HG02571 (cell line): ENCODE measurements at regions not wholly inside any gene's neighbourhood (a gene's known extent, or its start where the extent isn't known, plus 50 kb on each side); places are given as distances from the start of the nearest gene placed in this dataset.

Source experiments
- ATAC-seq: cut with Tn5 transposase; IDR thresholded peaks from one replicate; pipeline ENCODE4 v1.9.1; 2021; ENCODE audit warnings: mild to moderate bottlenecking, moderate library complexity; ENCODE audit not compliant: unreplicated experiment

GRCh38 chr2:120599656-120600055, 136.0 kb upstream of the GLI2 start:
- ATAC-seq, result no peak

- ATAC-seq, result no peak
Measured at GRCh38 chr2:120600335-120600734, 135.3 kb upstream of the GLI2 start.

- no peak for ATAC-seq
Measured at GRCh38 chr2:120600786-120601185, 134.9 kb upstream of the GLI2 start.

DNA sequence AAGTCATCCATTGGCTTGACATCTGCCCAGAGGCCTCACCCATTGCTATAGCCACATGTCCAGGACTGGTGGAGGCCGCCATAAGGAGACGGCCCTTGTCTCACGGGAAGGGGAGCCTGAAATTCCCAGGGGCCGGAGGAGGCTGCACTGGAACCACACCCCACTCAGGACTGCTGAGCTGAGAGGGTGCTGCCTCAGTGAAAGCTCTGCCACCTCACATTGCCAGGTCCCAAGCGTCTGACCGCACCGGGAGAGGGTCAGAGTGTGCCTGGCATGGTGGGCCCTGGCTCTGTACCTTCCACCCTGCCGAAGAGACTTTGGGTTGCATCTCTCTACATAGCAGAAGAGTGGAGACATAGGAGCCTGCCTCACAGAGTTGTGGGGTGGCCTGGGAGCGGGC, 134.1 kb upstream of the GLI2 start:
- ATAC-seq, result no peak

DNA sequence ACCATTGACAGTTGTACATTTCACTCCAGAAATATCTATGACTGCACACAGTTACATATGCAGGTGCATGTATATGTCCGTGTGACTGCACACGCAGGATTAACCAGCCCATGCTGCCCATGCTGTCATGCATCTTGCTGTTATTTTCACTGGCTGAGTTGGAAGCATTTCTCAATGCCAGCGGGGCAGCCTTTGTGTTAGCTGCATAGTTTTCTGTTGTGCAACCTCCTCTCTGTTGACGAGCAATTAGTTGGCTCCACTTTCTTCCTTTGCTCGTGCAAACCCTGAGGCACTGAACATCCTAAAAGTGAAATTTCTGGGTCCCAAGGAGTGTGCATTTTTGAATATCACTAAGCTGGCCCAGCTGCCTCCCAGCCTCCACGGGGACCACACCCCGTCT, 133.4 kb upstream of the GLI2 start:
- no peak for ATAC-seq

- ATAC-seq, result no peak
Measured at GRCh38 chr2:120604767-120605166, 130.9 kb upstream of the GLI2 start.

DNA sequence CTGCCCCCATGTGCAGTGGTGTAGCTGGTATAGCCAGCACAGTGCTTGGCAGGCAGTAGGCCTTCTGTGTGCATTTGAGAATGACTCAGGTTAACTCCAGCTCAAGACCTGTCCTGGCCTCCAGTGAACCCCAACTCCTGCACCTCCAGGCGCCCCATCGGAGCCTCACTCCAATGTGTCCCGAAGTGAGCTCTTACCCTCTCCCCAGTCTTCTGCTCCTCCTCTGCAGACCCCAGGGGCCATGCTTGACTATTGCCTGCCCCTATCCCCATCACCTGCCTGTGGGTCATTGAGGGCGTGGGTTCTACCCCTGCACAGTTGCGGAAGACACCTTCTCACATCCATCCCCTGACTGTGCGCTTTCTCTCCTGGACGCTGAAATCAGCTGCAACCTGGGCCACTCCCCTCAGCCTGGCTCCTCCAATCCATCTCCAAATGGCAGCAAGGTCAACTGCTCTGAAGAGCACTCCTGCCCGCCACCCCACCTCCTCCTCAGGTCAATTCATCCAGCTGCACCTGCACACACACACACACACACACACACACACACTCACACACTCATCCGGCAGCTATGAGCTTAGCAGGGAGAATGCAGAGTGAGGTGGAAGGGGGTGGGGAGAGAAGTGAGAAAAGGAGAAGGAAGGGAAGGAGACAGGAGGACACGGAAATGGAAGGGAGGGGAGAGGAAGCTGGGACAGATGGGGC, 130.3 kb upstream of the GLI2 start:
- no peak for ATAC-seq

DNA sequence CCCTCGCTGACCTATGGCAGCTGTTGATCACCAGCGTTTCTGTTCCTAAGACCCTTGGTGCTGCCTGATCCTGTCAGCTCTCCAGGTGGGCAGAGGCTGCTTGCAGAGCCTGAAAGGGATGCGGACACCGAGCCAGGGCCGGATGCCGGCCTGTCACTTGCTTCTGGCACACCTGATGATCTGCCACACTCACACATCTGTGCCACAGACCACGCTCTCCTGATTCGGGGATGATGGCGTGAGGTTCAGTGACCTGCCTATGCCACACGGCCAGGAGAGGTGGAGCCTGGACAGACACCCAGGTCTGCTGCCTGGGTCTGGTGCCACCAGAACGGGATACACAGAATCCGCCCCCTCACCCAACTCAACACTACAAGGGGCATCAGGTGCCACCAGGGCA, 129.4 kb upstream of the GLI2 start:
- ATAC-seq, result no peak

DNA sequence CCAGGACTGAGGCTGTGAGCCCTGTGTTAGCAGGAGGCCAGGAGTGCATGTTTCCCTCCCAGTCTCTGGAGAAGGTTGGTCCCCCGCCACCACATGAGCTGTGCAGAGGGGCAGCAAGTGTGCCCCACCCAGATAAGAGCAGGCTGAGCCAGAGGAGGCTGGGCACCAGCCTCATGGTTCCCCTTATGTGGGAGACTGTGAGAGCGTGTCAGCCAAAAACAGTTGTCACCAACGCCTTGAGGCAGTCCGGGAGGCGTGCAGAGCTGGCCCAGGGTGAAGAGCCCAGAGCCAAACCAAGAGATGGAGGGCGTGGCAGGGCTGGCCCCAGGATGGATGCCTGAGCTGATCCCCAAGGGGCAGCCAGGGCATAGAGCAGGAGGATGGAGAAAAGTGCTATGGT, 128.7 kb upstream of the GLI2 start:
- no peak for ATAC-seq

- no peak for ATAC-seq
Measured at GRCh38 chr2:120607506-120607905, 128.2 kb upstream of the GLI2 start.

- no peak for ATAC-seq
Measured at GRCh38 chr2:120607996-120608395, 127.7 kb upstream of the GLI2 start.

GRCh38 chr2:120609826-120610395, 125.8 kb upstream of the GLI2 start:
- ATAC-seq, result no peak

DNA sequence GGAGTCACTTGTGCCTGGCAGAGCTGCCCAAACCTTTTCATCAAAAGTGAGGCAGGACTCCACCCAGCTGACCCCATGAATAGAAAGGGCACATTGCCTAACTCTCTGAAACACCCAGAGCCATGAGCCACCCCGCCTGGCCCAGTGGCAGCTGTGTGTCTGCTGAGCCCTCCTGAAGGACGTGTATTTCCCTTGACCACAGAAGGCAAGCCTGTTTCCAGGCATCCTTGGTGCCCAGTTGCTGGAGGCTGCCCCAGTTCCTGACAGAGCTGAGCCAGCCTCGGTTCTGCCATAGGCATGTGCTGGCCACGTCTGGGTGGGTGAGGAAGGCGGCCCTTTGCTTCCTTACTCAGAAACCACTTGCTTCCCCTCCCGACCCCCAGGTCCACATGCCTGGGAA, 124.7 kb upstream of the GLI2 start:
- no peak for ATAC-seq

DNA sequence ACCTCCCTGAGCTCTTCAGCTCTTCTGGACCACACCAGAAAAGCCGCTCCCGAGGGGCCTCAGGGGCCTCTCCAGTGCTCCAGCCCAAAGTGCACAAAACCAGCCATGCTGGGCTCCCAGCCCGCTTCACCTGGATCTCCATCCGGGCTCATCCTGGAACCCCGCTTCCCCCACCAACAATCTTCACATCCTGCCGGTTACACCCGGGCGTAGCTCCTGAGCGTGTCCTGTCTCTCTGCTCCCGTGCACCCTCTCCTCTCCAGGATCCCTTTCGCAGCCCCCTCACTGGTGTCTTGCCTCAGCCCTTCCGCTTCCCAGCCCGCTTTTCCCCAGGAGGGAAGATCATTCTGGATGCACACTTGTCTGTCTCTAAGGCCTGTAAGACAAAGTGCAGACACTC, 123.7 kb upstream of the GLI2 start:
- ATAC-seq, result no peak

GRCh38 chr2:120612471-120612870, 123.2 kb upstream of the GLI2 start:
- no peak for ATAC-seq

DNA sequence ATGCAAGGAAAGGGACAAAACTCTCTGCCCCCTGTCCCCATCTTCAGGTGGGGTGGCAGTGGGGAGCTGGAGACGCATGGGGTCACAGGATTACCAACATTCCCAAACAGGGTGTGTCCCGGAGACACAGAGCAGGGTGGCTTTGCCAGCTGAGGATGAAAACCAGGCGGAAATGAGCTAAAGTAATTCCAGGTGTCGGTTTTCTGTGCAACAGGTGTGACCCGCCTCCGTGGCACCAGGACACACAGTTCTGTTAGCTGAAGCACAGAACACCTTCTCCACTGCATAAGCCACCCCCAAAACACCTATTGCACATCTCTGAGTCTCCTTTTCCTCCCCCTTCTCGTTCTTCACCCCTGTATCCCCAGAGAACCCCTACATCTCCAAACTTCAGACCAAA, 122.7 kb upstream of the GLI2 start:
- ATAC-seq, result no peak

DNA sequence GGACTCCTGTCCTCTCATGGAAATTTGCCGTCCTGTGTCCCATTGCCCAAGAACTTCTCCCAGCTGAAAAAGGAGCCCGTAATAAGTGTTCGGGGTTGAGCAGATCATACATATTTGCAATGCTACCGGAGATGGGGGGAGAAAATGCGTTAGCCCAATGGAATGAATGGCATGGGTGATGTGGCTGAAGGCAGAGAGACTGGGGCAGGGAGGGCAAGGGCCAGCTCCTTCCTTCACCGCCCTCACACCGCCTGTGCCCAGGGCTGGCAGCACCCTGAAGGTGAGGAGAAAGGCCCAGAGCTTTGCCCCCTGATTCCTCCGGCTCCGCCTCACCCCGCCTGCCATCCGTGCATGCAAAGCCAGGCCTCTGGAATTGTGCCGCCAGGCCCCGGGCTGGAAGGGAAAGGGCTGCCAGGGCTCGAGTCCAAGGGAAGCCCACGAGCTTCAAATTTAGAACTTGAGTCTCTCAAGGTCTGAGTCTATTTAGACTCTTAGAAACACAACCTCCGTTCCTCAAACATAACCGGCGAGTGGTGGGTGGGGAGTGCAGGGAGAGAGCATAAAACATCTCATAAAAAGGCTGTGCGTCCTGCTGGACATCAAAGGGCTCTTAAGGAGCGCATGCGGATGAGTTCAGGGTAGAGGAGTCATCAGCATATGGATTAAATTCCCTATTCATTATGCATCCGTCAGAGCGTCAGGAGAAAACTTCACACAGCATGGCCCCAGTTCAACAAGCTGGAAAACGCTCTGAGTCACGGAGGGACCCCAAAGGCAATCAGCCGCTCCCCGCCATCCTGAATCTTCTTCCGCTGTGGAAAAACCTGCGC, 121.7 kb upstream of the GLI2 start:
- no peak for ATAC-seq

DNA sequence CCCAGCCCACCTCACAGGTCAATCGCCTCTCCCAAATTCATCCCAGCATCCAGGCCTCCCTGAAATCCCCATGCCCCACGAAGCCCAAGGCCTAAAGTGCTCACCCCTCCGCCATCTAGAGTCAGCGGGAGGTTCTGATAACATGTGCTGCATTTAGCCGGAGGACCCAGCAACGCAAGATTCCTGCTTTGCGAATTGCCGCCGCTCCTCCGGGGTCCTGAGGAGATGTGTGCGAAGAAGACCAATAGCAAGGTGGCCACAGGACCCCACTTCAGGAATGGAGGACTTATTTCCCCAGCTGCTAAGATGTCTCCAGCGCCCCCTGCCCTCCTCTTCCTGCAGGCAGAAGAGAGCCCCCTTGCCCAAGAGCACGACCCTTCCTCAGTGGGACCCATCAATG, 120.8 kb upstream of the GLI2 start:
- no peak for ATAC-seq

GRCh38 chr2:120616261-120616660, 119.4 kb upstream of the GLI2 start:
- no peak for ATAC-seq

- ATAC-seq, result no peak
Measured at GRCh38 chr2:120617055-120617454, 118.6 kb upstream of the GLI2 start.

DNA sequence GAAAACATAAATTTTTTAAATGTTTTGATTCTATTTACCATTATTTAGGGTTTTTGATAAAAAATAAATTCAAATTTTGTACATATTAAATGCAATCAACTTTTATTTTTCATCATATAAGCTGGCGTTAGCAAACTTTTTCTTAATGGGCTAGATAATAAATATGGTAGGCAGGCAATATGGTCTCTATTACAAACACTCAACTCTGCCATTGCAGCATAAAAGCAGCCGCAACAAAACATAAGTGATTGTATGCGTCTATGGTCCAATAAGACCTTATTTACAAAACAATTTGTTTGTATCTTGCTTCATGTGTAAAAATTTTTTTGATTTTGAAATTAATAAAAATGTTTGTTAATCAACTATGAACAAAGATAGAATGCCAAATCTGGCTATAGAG, 116.8 kb upstream of the GLI2 start:
- ATAC-seq, result no peak

DNA sequence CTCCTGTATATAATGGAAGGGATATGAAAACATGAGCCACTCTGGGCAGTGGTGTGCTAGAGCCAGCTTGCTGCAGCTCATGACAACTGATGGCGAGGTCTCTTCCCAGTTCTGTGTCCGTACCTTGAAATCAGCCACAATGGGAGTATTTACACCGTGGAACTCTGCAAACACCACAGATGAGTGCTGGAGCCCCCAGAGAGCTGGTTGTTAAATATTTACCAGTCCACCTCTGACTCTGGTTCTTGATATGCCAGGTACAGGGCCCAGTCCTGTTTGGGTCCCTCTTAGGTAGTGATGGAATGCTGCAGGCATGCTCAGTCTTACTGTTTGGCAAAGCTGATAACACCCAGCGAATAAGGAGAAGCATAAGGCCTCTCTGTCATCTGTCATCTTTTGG, 116.1 kb upstream of the GLI2 start:
- no peak for ATAC-seq
